Mesenteric fat pad (tissue), 1 donor: ENCODE measurements at regions not wholly inside any gene's neighbourhood (a gene's known extent, or its start where the extent isn't known, plus 50 kb on each side); places are given as distances from the start of the nearest gene placed in this dataset.

Experiments used
- DNase-seq: peaks from one replicate; pipeline ENCODE4 v3.0.0-alpha.2; 2020; ENCODE audit warnings: low spot score
- donor health status: DM: yes; HTN: yes; CAD: no.

GRCh38 chr6:165729307-165729936, 66.4 kb upstream of the PDE10A start:
- DNase-seq, result no peak

GRCh38 chr6:165728216-165728615, 65.2 kb upstream of the PDE10A start:
- DNase-seq, result no peak

- no peak for DNase-seq
These were observed 63.9 kb upstream of the PDE10A start for GRCh38 chr6:165726965-165727381.

GRCh38 chr6:165726290-165726875, 63.3 kb upstream of the PDE10A start:
- no peak for DNase-seq

- DNase-seq, result no peak
These were observed 62.2 kb upstream of the PDE10A start for GRCh38 chr6:165725201-165725600.

- no peak for DNase-seq
These were observed 60.3 kb upstream of the PDE10A start for GRCh38 chr6:165723326-165723725.

GRCh38 chr6:165722022-165722421, 59.0 kb upstream of the PDE10A start:
- DNase-seq, result no peak

- no peak for DNase-seq
These were observed 58.3 kb upstream of the PDE10A start for GRCh38 chr6:165721356-165721755.

GRCh38 chr6:165718491-165718891, 55.5 kb upstream of the PDE10A start:
- DNase-seq, result no peak

- no peak for DNase-seq
These were observed 54.9 kb upstream of the PDE10A start for GRCh38 chr6:165717732-165718465.

GRCh38 chr6:165716886-165717285, 53.8 kb upstream of the PDE10A start:
- DNase-seq, result no peak

- no peak for DNase-seq
These were observed 52.4 kb upstream of the PDE10A start for GRCh38 chr6:165715428-165715827.

- DNase-seq, result no peak
These were observed 51.9 kb upstream of the PDE10A start for GRCh38 chr6:165714907-165715306.

GRCh38 chr6:165713845-165714466, 50.9 kb upstream of the PDE10A start:
- DNase-seq, result no peak
